Neural cell (in vitro differentiated cells): ENCODE measurements at regions not wholly inside any gene's neighbourhood (a gene's known extent, or its start where the extent isn't known, plus 50 kb on each side); places are given as distances from the start of the nearest gene placed in this dataset.

Experiments used
- CTCF ChIP-seq: fragments of 450-650 bp; IDR thresholded peaks from 2 replicates; pipeline ENCODE4 v1.5.1; 2014; ENCODE audit warnings: antibody characterized with exemption, mild to moderate bottlenecking, moderate library complexity; ENCODE audit not compliant: poor library complexity, severe bottlenecking
- EP300 ChIP-seq: fragments of 450-650 bp; conservative IDR thresholded peaks from 2 replicates; pipeline ENCODE4 v1.6.1; 2014; ENCODE audit warnings: antibody characterized with exemption, mild to moderate bottlenecking, moderate library complexity; ENCODE audit not compliant: poor library complexity, severe bottlenecking
- EZH2 ChIP-seq: fragments of 200-600, 300-800 bp; shearing (Covaris generic), sonication (generic); IDR thresholded peaks from 2 replicates; pipeline ENCODE4 v1.6.1; 2014; ENCODE audit warnings: antibody characterized with exemption, low read length, borderline replicate concordance, mild to moderate bottlenecking; ENCODE audit not compliant: insufficient read depth, poor library complexity, severe bottlenecking
- MXI1 ChIP-seq: fragments of 450-650 bp; conservative IDR thresholded peaks from 2 replicates; pipeline ENCODE4 v1.6.1; 2014; ENCODE audit warnings: antibody characterized with exemption, mild to moderate bottlenecking; ENCODE audit not compliant: poor library complexity, severe bottlenecking

- TF ChIP-seq CTCF: no peak
- TF ChIP-seq EZH2: no peak
- no peak for TF ChIP-seq EP300
- no peak for TF ChIP-seq MXI1
These were observed 255.4 kb downstream of the TDRD15 start for GRCh38 chr2:21379140-21379539.
